GM23248 (cell line): ENCODE measurements at regions not wholly inside any gene's neighbourhood (a gene's known extent, or its start where the extent isn't known, plus 50 kb on each side); places are given as distances from the start of the nearest gene placed in this dataset.

Experiments used
- EZH2 ChIP-seq: fragments of 200-600 bp; sonication (generic); IDR thresholded peaks from 2 replicates; pipeline ENCODE4 v1.6.1; 2018; ENCODE audit warnings: antibody characterized with exemption, mild to moderate bottlenecking; ENCODE audit not compliant: insufficient read depth, poor library complexity, severe bottlenecking
- EZH2phosphoT487 ChIP-seq: fragments of 200-600 bp; sonication (generic); IDR thresholded peaks from 2 replicates; pipeline ENCODE4 v1.6.1; 2018; ENCODE audit warnings: antibody characterized with exemption, moderate library complexity, mild to moderate bottlenecking, low read depth; ENCODE audit not compliant: insufficient read depth

DNA sequence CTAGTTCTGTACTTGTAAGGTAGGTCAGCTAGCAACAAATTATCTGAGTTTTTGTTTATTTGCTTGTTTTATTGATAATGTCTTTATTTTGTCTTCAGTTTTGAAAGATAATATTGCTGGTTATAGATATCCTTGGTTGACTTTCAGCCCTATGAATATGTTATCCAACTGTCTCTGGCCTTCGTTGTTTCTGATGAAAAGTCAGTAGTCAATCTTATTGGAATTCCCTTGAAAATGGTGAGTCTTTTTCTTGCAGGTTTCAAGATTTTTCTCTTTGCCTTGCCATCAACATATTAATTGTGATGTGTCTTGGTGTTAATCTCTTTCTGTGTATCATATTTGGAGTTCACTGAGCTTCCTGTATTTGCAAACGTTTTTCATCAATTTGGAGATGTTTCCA, 113.1 kb upstream of the NEIL3 start:
- no peak for TF ChIP-seq EZH2phosphoT487
- TF ChIP-seq EZH2: no peak
